NCI-H69 (cell line): ENCODE measurements at regions not wholly inside any gene's neighbourhood (a gene's known extent, or its start where the extent isn't known, plus 50 kb on each side); places are given as distances from the start of the nearest gene placed in this dataset.
A peak's percentile ranks its signal among the peaks of the same experiment; 100 is the strongest.

ENCODE experiments used
- DNase-seq: peaks from one replicate; lab custom pipeline; 2025; lab: John Stamatoyannopoulos, UW

DNA sequence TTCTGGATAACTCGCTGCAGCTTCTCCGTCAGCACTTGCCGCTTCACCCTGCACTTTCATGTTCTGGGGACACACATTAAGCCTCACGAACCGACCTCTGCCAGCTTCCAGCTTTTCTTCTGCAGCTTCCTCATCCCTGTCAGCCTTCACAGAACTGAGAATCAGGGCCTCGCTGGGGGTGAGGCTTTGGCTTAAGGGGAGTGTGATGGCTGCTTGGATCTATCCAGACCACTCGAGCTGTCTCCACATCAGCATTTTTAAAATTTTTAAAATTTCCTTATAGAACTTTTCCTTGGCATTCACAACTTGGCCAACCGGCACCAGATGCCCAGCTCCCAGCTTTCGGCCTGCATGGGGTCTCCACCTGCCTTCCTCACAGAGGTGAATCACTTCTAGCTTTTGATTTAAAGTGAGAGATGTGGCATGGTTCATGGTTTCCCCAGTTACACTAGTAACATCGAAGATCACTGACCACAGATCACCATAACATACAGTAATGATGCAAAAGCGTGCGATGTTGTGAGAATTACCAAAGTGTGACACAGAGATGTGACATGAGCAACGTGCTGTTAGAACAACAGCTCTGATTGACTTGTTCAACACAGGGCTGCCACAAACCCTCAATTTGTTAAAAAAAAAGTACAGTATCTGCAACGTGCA is 139.1 kb upstream of the C14orf180 start:
- DNase-seq = no peak

DNA sequence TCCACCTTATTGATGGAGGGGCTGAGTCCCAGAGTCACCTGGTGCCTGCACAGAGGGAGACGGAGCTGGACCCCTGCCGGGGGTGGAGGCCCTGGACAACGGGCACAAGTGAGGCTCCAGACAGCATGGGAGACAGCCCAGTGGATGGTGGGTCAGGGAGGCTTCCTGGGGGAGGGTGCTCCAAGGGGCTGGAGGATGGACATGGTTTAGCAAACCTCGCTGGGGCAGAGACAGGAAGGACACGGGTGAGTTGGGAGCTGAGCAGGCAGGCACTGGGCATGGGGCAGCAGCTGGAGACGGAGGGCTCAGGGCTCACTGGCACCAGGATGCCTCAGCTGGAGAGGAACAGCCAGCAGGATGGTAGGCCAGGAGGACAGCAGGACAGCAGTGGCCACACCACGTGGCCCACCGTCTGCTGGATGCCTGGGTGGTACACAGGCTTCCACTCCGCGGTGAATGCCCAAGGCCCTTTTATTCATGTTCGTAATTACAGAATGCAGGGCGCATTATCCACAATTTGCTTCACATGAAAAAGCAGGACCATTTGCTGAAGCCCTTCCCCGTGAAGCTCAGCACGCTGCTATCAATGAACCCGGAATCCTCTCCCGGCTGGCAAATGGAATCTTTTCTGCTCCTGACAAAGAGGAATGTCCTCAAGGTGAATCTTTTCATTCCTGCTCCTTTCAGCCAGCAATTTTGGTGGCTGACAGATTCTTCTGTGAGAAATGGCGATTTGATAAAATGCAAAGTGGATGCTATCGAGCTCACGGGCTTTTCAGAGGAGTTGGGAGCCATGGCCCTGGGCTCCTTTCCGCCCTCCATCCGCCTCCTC is 138.1 kb upstream of the C14orf180 start:
- no peak for DNase-seq

DNA sequence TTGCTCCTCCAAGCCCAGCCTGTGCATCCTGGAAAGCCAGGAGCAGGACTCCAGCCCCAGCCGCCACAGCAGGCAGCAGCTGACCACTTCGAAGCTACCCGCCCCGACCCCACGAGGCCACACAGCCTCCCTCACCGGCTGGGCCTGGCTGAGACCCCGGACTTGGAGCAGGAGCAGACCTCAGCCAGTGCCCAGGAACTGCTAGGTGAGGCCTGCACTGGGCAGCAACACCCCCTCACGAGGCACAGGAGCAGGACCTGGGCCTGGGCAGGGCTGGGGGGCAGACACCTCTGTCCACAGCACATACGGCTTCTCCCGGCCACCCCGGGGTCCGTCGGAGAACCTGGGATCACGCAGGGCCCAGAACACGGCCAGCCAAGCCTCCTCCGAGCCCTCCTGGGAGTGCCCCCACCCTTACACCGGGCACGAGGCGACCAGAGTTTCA is 137.4 kb upstream of the C14orf180 start:
- DNase-seq = no peak

DNA sequence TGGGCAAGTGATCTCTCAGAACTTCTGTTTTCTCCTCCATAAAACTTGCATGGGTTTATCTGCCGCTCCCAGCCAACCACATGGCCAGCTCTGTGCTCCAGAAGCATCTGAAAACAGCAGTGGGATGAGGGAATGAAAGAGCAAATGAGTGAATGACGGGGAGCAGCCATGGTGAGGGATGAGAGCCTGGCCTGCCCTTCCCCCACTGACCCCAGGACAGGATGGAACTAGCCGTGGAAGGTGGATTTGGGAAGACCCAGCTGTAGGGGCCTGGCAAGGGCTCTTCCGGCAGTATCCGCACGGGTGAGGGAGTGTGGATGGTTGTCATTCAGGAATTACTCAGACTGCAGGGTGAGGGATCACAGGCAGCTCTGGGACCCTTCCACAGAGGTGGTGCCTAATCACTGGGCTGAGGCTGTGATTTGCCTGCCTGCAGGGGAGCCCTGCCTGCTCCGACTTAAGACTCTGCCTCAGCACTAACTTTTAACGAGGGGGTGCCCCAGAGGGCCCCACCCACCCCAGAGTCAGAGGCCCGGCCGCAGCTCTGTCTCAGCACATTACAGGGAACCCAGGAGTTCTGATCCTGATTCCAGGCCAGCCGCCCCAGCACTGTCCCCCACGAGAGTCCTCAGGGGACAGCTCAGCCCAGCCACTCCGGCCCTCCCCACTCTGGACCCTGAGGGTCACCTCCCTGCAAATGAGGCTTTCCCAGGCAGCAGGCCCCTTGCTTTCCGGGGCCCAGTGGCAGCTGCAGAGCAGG is 136.8 kb upstream of the C14orf180 start:
- no peak for DNase-seq

DNA sequence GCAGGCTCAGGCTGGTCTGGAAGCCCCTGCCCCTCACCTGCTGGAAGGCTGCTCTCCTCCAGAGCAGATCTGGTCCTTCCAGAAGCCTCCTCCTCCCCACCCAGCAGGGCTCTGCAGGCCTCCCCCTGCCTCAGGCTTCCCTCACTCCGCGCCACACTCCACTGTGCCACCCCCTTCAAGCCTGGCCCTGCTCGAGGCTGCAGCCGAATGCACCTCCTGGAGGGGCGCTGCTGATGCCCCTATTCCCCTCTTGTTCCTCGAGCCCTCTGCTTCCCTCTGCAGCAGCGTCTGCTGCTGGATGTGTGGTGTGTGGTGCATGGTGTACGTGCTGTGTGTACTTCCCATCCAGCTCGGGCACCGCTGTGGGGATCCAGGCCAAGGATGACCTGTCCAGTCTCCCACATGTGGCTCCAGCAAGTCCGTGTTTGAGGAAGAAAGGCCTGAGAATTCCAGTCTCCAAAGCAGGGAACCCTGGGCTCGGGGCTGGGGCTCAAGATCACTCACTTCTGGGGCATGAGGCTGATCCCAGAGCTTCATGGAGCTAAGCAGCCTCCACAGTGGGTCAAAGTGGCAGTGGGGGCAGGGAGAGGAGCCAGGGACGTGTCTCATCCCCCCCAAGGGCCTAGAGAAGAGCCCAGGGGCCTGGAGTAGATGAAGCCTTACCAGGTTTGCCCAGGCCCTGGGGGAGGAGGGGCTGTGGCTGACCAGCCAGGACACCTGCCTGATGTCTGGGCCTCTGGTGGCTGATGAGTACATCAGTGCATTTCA is 136.0 kb upstream of the C14orf180 start:
- peak; percentile 47 for DNase-seq

DNA sequence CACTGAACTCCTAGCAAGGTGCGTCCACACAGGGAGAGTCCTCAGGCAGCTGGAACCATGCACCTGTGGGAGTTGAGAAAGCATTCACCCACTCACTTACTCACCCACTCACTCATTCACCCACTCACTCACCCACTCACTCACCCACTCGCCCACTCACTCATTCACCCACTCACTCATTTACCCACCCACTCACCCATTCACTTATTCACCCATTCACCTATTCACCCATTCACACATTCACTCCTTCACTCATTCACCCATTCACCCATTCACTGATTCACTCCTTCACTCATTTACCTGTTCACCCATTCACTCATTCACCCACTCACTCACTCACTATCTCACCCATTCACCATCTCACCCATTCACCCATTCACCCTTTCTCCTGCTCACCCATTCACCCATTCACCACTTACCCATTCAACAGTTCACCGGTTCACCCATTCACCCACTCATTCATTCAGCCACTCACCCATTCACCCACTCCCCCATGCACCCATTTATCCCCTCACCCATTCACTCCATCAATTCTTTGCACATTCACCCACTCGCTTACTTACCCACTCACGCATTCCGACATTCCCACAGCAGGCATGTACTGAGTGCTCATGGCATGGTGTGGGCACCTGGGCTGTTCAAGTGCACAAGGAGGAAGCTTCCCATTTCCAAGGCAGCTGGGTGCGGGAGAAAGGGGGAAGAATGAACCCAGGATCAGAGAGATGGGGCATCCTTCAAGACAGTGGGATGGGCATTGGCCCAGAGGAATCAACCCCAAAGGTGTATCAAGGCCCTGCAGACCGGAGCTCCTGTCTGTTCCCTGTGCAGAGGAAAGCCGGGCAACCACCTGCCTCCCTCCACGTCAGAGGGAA is 135.2 kb upstream of the C14orf180 start:
- no peak for DNase-seq

DNA sequence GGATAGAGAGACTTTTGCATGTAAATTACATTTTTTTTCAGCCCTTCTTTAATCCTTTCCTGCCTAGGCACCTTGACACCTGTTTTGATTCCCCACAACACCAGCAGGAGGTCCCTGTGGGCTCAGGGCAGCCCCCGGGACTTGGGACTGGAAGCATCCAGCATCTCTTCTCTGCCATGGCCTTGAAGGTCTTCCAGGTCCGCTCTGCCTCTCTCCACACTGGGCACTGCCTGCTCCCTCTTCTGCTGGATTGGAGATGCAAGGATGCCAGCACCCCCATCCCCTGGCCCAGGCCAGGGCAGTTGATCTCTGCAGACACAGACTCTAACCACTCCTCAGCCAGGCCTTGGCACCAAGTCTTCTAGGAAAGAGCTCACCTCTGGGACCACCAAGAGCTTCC is 134.5 kb upstream of the C14orf180 start:
- no peak for DNase-seq

DNA sequence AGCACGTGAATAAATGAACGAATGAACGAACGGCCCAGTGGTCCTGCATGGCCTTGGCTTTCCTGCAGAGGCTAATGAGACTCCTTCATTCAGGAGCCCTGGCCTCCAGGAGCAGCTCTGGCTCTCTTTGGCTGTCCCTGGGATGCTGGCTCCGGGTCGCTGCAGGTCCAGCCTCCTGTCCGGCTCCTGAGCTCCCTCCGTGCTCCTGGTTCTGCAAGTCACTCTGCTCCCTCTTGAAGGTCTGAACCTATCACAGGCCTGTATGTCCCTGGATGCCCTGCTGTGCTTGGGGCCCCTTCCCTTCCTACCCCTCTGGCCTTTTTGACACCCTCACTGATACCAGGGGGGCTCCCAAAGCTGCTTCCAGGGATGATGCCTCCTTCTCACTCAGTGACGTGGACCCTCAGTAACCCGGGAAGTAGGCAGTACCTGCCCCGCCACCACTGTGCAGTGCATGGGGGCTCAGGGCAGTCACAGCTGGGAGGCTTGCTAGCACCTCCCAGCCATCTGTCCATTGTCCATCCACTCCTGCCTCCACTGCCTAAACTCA is 133.7 kb upstream of the C14orf180 start:
- DNase-seq = peak; percentile 36

DNA sequence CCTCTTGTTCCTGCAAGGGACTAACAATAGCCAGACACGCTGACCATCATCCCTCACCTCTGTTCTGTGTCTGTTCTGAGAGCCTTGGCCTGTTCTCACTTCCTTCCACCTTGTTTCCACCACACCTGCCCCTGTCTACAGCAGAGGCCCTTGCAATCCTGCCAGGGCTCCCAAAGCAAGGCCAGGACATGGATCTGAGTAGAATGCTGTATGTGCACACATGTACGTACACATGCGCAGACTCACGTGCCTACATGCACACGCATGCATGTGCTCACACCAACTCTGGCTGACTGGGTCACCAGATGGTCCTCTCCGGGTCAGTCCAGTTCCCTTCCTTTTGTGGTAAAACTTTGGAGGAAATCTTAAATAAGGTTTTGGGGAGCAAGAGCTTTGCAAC is 133.0 kb upstream of the C14orf180 start:
- no peak for DNase-seq

DNA sequence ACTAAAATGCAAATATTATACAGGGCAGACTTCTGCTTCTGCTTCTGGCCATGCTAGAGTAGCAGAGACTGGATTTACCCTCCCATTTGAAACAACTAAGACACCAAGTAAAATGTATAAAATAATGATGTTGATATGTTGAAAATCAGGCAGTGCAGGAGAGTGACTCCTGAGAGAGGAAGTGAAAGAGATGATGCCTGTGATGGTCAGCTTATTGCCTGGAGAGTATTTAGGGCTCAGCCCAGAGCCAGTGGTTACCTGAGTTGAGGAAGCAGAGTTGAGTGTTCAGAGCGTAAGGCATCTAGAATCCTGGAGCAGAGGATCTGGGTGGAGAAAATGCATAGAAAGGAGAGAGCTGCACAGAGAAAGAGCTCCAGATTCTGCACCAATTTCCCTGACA is 131.8 kb upstream of the C14orf180 start:
- no peak for DNase-seq

DNA sequence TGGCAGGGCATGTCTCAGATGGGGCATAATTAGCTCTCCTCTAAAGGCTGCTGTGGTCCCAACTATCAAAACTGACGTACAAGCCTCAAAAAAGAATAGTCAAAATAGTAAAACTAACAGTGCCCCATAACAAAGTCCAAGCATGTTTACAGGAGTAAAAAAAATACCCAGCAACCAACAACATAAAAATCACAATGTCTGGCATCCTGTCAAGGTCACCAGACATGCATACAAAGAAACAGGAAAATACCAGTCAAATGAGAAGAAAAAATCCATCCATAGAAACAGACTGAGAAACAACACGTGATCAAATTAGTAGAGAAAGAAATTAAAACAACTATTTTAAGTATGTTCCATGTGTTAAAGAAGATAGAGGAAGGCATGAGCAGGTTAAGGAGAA is 131.2 kb upstream of the C14orf180 start:
- DNase-seq = no peak

DNA sequence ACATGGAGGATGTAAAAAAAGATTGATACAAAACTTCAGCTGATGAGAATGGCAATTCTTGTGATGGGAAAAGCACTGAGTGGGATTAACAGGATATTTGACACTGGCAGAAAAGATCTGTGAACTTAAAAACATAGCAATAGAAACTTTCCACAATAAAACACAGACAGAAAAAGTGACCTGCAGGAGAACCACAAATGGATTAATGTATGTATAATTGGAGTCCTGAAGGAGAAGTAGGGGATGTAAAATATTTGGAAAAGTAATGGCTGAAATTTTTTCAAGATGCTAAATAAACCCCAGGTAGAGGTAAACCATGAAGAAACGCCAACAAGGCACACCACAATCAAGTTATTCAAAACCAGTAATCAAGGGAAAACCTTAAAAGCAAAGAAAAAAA is 130.8 kb upstream of the C14orf180 start:
- DNase-seq = no peak

DNA sequence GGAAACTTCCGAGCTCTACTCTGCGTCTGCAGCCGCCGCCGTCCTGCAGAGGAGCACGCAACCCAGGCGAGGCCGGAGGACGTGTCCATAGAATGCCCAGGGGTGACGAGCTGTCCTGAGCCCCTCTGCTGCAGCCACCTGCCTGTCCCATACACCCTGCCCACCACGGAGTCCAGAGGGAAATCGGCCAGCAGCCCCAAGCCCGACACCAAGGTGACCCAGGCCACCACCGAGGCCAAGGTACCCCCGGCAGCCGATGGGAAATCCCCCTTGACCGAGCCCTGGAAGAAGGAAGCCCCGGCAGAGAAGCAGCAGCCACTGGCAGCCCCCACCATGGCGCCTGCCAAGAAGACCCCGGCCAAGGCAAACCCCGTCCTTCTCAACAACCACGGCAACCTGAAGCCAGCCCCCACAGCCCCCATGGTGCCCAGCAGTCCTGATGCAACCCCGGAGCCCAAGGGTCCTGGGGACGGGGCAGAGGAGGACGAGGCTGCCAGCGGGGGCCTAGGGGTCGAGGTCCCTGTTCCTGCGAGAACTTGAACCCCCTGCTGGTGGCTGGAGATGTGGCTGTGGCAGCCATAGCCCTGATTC is 128.7 kb upstream of the C14orf180 start:
- DNase-seq = no peak

DNA sequence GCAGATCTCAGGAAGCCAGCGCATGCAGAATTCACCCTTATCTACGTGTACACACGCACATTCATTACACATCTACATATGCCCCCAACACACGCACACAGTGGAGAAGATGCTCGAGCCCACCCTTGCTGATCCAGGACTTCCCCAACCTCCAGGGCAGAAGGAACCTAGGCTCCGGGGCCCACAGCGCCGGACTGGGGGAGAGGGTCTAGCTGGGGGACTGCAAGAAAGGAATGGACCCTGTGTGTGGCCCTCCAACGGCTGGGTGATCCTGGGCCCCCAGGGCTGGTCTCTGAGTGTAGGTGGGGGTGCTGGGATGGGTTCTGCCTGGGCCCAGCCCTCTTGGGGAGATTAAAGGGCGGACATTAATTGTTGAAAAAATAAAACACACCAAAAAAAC is 128.1 kb upstream of the C14orf180 start:
- no peak for DNase-seq

DNA sequence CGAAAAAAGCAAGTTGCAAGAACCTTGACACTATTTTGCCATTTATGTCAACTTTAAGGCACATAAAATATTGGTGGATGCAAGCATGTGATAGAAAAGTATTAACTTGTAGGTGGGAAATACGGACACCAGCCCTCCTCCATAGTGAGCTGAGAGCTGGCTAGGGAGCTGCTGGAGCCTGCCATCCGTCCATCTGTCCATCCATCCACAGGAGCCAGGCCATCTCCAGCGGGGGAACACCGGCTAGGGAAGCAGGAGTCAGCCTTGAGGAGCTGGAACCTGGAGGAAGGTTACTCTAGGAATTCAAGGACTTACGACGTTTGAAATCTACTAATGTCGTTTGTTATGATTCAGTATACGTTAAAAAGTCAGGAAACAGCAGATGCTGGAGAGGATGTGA is 120.7 kb upstream of the C14orf180 start:
- DNase-seq = no peak

DNA sequence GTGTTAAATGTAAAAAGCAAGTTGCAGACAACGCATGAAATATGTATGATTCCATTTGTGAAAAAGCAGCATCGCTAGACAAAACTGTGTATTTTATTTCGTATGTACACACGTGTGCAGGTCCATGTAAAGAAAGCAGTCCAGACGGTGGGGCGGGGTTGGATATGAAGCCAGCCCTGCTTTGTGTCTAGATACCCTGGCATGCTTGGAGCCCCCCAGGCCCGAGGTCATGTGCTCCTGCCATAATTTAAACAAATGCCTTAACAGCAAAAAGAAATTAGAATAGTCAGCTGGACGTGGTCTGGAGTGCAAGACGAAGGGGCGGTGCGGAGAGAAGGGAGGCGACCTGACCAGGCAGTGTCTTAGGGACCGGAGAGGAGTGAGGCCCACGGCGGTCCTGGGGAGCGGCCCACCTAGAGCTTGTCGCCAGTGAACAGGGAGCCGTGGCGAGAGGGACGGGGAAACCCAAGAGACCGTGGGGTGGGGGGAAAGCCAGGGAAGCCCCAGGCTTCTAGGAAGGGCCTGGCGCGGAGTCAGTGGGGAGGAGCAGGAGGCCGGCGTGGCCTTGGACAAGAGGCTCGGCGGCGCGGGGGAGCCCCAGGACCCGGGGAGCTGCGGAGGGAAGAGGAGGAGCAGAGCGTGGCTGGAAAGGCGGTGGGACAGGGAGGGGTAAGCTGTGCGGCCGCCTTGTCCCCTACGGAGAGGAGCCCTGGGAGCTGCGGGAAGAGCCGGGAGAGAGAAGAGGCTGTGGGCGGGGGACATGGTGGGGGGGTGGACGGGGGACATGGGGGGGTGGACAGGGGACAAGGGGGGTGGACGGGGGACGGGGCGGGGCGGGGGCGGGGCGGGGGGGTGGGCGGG is 118.5 kb upstream of the C14orf180 start:
- DNase-seq = peak; percentile 46

DNA sequence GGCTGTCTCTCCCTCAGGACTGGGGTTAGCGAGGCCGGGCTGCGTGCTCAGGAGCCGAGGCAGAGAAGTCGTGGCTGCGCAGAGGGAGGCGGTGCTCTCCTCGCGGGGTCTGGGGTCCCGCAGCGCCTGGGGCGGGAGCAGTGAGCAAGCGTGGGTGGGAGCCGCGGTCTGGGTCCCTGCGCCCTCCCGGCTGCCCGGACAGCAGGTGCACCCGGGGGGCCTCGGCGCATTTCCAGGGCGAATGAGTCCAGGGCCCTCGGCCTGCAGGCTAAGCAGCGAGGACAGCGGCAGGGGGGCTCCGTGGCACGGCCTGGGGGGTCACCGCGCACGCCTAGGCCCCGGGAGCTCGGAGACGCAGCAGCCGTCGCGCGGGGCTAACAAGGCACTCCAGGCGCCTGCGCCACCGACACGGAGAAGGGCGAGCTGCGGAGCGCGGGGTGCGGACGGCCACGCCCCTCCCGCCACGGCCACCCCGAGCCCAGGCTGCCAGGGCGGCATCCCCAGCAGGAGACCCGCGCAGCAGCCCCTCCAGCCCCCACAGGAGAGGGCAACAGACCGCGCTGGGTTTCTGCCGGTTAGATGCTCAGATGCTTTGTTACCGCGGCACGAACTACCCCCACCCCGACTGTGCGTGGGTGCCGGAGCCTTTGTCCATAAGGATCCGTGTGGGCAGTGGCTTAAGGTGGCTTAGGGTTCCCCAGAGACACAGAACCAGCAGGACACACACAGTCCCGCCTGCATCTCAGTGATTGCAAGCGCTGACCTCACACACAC is 117.7 kb upstream of the C14orf180 start:
- DNase-seq = peak; percentile 55
